HEK293 (cell line): ENCODE measurements at regions not wholly inside any gene's neighbourhood (a gene's known extent, or its start where the extent isn't known, plus 50 kb on each side); places are given as distances from the start of the nearest gene placed in this dataset.

Experiments
- CTCF ChIA-PET: fragments of 350-600 bp; formaldehyde crosslinking; extraction: SDS; loops from one replicate; lab custom pipeline; 2021; ENCODE audit warnings: antibody characterized with exemption; lab: Yijun Ruan, JAX
- POLR2A ChIA-PET: fragments of 300-600 bp; formaldehyde crosslinking; extraction: SDS; loops from one replicate; lab custom pipeline; 2020; ENCODE audit warnings: antibody characterized with exemption, inconsistent platforms; lab: Yijun Ruan, JAX
- H3K27ac ChIP-seq: fragments of 200-500 bp; sonication (Bioruptor generic); 2 replicates; pipeline ENCODE4 v1.5.1; 2014; ENCODE audit warnings: low read depth, low read length, control low read depth, inconsistent platforms; ENCODE audit errors: extremely low read depth
- H3K36me3 ChIP-seq, 2 experiments: fragments of 200-500 bp in 1 of 2; sonication (Bioruptor generic) in 1 of 2; 1 replicate in 1 of 2; 2 replicates in 1 of 2; pipeline ENCODE4 v1.5.1; 2014 to 2017; ENCODE audit warnings: inconsistent platforms in 2 of 2, low read length in 2 of 2; ENCODE audit not compliant: control insufficient read depth in 2 of 2, insufficient read depth in 1 of 2
- H3K4me1 ChIP-seq: fragments of 200-500 bp; sonication (Bioruptor generic); 2 replicates; pipeline ENCODE4 v1.5.1; 2014; ENCODE audit warnings: mild to moderate bottlenecking, low read length, inconsistent platforms; ENCODE audit not compliant: control insufficient read depth, insufficient read depth
- H3K4me3 ChIP-seq: 2 replicates; pipeline ENCODE4 v1.5.1; 2011; ENCODE audit warnings: low read depth, mild to moderate bottlenecking, control low read depth, low read length, moderate library complexity
- H3K9me3 ChIP-seq: fragments of 200-500 bp; sonication (Bioruptor generic); 2 replicates; pipeline ENCODE4 v1.5.1; 2014; ENCODE audit warnings: low read depth, low read length, inconsistent platforms; ENCODE audit not compliant: control insufficient read depth, insufficient read depth
- HOXD13 ChIP-seq: sonication (generic); formaldehyde crosslinking; IDR thresholded peaks from 2 replicates; pipeline ENCODE4 v1.8.0; 2022; ENCODE audit warnings: missing genetic modification reagents, borderline replicate concordance
- SALL2 ChIP-seq: fragments of 450-650 bp; formaldehyde crosslinking; IDR thresholded peaks from 2 replicates; pipeline ENCODE4 v1.5.0; 2017; ENCODE audit warnings: missing biosample characterization, mild to moderate bottlenecking, missing genetic modification characterization, borderline replicate concordance
- SP7 ChIP-seq: fragments of 450-650 bp; formaldehyde crosslinking; IDR thresholded peaks from 2 replicates; pipeline ENCODE4 v1.5.1; 2016; ENCODE audit warnings: missing biosample characterization, missing genetic modification characterization
- TCF7L2 ChIP-seq: IDR thresholded peaks from 2 replicates; pipeline ENCODE4 v1.6.1; 2011; ENCODE audit warnings: low read depth, mild to moderate bottlenecking, inconsistent platforms, low read length, moderate library complexity, borderline replicate concordance
- YY1 ChIP-seq: fragments of 450-650 bp; formaldehyde crosslinking; IDR thresholded peaks from 2 replicates; pipeline ENCODE4 v1.5.1; 2018; ENCODE audit warnings: missing biosample characterization, missing genetic modification characterization
- ZBTB6 ChIP-seq: fragments of 450-650 bp; formaldehyde crosslinking; IDR thresholded peaks from 2 replicates; pipeline ENCODE4 v1.5.1; 2017; ENCODE audit warnings: missing biosample characterization, missing genetic modification characterization
- ZNF155 ChIP-seq: fragments of 450-650 bp; formaldehyde crosslinking; IDR thresholded peaks from 2 replicates; pipeline ENCODE4 v1.5.1; 2016; ENCODE audit warnings: missing biosample characterization, missing genetic modification characterization
- ZNF169 ChIP-seq: fragments of 450-650 bp; formaldehyde crosslinking; IDR thresholded peaks from 2 replicates; pipeline ENCODE4 v1.5.1; 2016; ENCODE audit warnings: missing biosample characterization, missing genetic modification characterization
- ZNF211 ChIP-seq: fragments of 450-650 bp; formaldehyde crosslinking; IDR thresholded peaks from 2 replicates; pipeline ENCODE4 v1.5.1; 2016; ENCODE audit warnings: low read depth, missing biosample characterization, missing genetic modification characterization
- ZNF274 ChIP-seq, 2 experiments: fragments of 200-500 bp in 1 of 2; fragments of 450-650 bp in 1 of 2; sonication (Bioruptor generic) in 1 of 2; formaldehyde crosslinking in 1 of 2; IDR thresholded peaks; 2 replicates each; pipeline versions ENCODE4 v1.5.1 to v1.6.1; 2014 to 2016; ENCODE audit warnings: borderline replicate concordance in 1 of 2, inconsistent platforms in 1 of 2, low read length in 1 of 2, missing biosample characterization in 1 of 2, missing genetic modification characterization in 1 of 2
- ZNF292 ChIP-seq: fragments of 450-650 bp; formaldehyde crosslinking; IDR thresholded peaks from 2 replicates; pipeline ENCODE4 v1.5.1; 2016; ENCODE audit warnings: low read depth, missing biosample characterization, missing genetic modification characterization, borderline replicate concordance
- ZNF302 ChIP-seq: fragments of 450-650 bp; formaldehyde crosslinking; IDR thresholded peaks from 2 replicates; pipeline ENCODE4 v1.5.1; 2016; ENCODE audit warnings: missing biosample characterization, missing genetic modification characterization, low read depth
- ZNF394 ChIP-seq: fragments of 450-650 bp; formaldehyde crosslinking; IDR thresholded peaks from 2 replicates; pipeline ENCODE4 v1.5.1; 2016; ENCODE audit warnings: missing biosample characterization, missing genetic modification characterization, mild to moderate bottlenecking, moderate library complexity, borderline replicate concordance
- ZNF501 ChIP-seq: fragments of 450-650 bp; formaldehyde crosslinking; IDR thresholded peaks from 2 replicates; pipeline ENCODE4 v1.5.1; 2016; ENCODE audit warnings: missing biosample characterization, missing genetic modification characterization
- ZNF510 ChIP-seq: fragments of 450-650 bp; formaldehyde crosslinking; IDR thresholded peaks from 2 replicates; pipeline ENCODE4 v1.5.1; 2018; ENCODE audit warnings: mild to moderate bottlenecking, missing genetic modification characterization, missing biosample characterization; ENCODE audit not compliant: insufficient replicate concordance
- ZNF558 ChIP-seq: fragments of 450-650 bp; formaldehyde crosslinking; IDR thresholded peaks from 2 replicates; pipeline ENCODE4 v1.5.1; 2016; ENCODE audit warnings: missing biosample characterization, missing genetic modification characterization
- ZNF560 ChIP-seq: fragments of 450-650 bp; formaldehyde crosslinking; IDR thresholded peaks from 2 replicates; pipeline ENCODE4 v1.5.1; 2017; ENCODE audit warnings: missing biosample characterization, missing genetic modification characterization, borderline replicate concordance
- ZNF664 ChIP-seq: fragments of 450-650 bp; formaldehyde crosslinking; IDR thresholded peaks from 2 replicates; pipeline ENCODE4 v1.5.1; 2016; ENCODE audit warnings: missing biosample characterization, missing genetic modification characterization
- ZNF670 ChIP-seq: fragments of 450-650 bp; formaldehyde crosslinking; IDR thresholded peaks from 2 replicates; pipeline ENCODE4 v1.5.1; 2016; ENCODE audit warnings: missing biosample characterization, missing genetic modification characterization, low read depth
- ZSCAN30 ChIP-seq: fragments of 450-650 bp; IDR thresholded peaks from 2 replicates; pipeline ENCODE4 v1.5.1; 2018; ENCODE audit warnings: missing biosample characterization, mild to moderate bottlenecking, missing genetic modification characterization, moderate library complexity
- TF ChIP-seq, protein P1 (sequence below): fragments of 450-650 bp; formaldehyde crosslinking; IDR thresholded peaks from 2 replicates; pipeline ENCODE4 v1.5.1; 2016; ENCODE audit warnings: missing biosample characterization, missing genetic modification characterization
- TF ChIP-seq, protein P2 (sequence below): fragments of 450-650 bp; formaldehyde crosslinking; conservative IDR thresholded peaks from 2 replicates; pipeline ENCODE4 v1.5.1; 2016; ENCODE audit warnings: low read depth, missing biosample characterization, missing genetic modification characterization
- TF ChIP-seq, protein P3 (sequence below): fragments of 450-650 bp; formaldehyde crosslinking; IDR thresholded peaks from 2 replicates; pipeline ENCODE4 v1.5.1; 2016; ENCODE audit warnings: missing biosample characterization, missing genetic modification characterization, borderline replicate concordance

GRCh38 chrX:150199803-150200202, 163.3 kb upstream of the MAMLD1 start:
- no peaks in the 10 kb centered on the region for H3K36me3 ChIP-seq
- H3K9me3 ChIP-seq: no peaks in the 10 kb centered on the region
- no peak overlapping the region for H3K4me3 ChIP-seq
- CTCF ChIA-PET: interaction anchor here (1.1 to 2.1 kb wide), 3 partner anchors 9 to 53 kb away, joined by 3 to 8 read pairs (median 3); no protein-coding TSS in a partner anchor
- POLR2A ChIA-PET: interaction anchor here (1.2 to 1.8 kb wide), 2 partner anchors 15 to 163 kb away, joined by 4 to 7 read pairs; partner anchors contain the start of gene MAMLD1
- H3K4me1 ChIP-seq: peaks cover 5% of the 10 kb centered on the region; the same call in 1 of the 2 replicates
- TF ChIP-seq ZNF394 (tag by site-specific recombination) (no peak), ZNF501 (tag by site-specific recombination) (no peak), ZNF670 (tag by site-specific recombination) (no peak), HOXD13 (no peak), ZNF558 (tag by site-specific recombination) (no peak), ZNF169 (tag by site-specific recombination) (no peak), ZNF510 (no peak), ZNF302 (tag by site-specific recombination) (no peak), SALL2 (no peak), TCF7L2 (no peak), ZNF155 (tag by site-specific recombination) (no peak), ZNF292 (tag by site-specific recombination) (no peak), ZNF664 (tag by site-specific recombination) (no peak), ZNF274 (IDR thresholded peaks at IDR 0.05; ENCODE audit: low read length) (no peak), ZNF274 (tag by site-specific recombination; IDR thresholded peaks at IDR 0.05; ENCODE audit: borderline replicate concordance) (no peak), ZSCAN30 (tag by site-specific recombination) (no peak)
- TF ChIP-seq, protein P1, sequence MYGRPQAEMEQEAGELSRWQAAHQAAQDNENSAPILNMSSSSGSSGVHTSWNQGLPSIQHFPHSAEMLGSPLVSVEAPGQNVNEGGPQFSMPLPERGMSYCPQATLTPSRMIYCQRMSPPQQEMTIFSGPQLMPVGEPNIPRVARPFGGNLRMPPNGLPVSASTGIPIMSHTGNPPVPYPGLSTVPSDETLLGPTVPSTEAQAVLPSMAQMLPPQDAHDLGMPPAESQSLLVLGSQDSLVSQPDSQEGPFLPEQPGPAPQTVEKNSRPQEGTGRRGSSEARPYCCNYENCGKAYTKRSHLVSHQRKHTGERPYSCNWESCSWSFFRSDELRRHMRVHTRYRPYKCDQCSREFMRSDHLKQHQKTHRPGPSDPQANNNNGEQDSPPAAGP (tag by site-specific recombination): no peak
- TF ChIP-seq, protein P2, sequence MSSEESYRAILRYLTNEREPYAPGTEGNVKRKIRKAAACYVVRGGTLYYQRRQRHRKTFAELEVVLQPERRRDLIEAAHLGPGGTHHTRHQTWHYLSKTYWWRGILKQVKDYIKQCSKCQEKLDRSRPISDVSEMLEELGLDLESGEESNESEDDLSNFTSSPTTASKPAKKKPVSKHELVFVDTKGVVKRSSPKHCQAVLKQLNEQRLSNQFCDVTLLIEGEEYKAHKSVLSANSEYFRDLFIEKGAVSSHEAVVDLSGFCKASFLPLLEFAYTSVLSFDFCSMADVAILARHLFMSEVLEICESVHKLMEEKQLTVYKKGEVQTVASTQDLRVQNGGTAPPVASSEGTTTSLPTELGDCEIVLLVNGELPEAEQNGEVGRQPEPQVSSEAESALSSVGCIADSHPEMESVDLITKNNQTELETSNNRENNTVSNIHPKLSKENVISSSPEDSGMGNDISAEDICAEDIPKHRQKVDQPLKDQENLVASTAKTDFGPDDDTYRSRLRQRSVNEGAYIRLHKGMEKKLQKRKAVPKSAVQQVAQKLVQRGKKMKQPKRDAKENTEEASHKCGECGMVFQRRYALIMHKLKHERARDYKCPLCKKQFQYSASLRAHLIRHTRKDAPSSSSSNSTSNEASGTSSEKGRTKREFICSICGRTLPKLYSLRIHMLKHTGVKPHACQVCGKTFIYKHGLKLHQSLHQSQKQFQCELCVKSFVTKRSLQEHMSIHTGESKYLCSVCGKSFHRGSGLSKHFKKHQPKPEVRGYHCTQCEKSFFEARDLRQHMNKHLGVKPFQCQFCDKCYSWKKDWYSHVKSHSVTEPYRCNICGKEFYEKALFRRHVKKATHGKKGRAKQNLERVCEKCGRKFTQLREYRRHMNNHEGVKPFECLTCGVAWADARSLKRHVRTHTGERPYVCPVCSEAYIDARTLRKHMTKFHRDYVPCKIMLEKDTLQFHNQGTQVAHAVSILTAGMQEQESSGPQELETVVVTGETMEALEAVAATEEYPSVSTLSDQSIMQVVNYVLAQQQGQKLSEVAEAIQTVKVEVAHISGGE (tag by site-specific recombination): no peak
- H3K27ac ChIP-seq: no peak overlapping the region

- ChIA-PET CTCF (interaction anchor here (0.9 to 2.1 kb wide), 4 partner anchors 10 to 148 kb away, joined by 3 to 8 read pairs (median 3); no protein-coding TSS in a partner anchor), POLR2A (interaction anchor here (0.6 to 1.8 kb wide), 6 partner anchors 15 to 163 kb away, joined by 3 to 7 read pairs (median 3); partner anchors contain the start of gene MAMLD1)
- Histone ChIP-seq H3K4me1 (peaks cover 5% of the 10 kb centered on the region; the same call in 1 of the 2 replicates), H3K27ac (no peak overlapping the region), H3K36me3 (no peaks in the 10 kb centered on the region), H3K9me3 (no peaks in the 10 kb centered on the region), H3K4me3 (no peak overlapping the region)
- TF ChIP-seq, protein P1 (tag by site-specific recombination): no peak
- TF ChIP-seq ZBTB6 (no peak), ZNF211 (tag by site-specific recombination) (no peak), SP7 (tag by site-specific recombination) (no peak), ZNF560 (tag by site-specific recombination) (no peak), ZSCAN30 (tag by site-specific recombination) (no peak), YY1 (tag by site-specific recombination) (no peak), ZNF670 (tag by site-specific recombination) (no peak)
- TF ChIP-seq, protein P3, sequence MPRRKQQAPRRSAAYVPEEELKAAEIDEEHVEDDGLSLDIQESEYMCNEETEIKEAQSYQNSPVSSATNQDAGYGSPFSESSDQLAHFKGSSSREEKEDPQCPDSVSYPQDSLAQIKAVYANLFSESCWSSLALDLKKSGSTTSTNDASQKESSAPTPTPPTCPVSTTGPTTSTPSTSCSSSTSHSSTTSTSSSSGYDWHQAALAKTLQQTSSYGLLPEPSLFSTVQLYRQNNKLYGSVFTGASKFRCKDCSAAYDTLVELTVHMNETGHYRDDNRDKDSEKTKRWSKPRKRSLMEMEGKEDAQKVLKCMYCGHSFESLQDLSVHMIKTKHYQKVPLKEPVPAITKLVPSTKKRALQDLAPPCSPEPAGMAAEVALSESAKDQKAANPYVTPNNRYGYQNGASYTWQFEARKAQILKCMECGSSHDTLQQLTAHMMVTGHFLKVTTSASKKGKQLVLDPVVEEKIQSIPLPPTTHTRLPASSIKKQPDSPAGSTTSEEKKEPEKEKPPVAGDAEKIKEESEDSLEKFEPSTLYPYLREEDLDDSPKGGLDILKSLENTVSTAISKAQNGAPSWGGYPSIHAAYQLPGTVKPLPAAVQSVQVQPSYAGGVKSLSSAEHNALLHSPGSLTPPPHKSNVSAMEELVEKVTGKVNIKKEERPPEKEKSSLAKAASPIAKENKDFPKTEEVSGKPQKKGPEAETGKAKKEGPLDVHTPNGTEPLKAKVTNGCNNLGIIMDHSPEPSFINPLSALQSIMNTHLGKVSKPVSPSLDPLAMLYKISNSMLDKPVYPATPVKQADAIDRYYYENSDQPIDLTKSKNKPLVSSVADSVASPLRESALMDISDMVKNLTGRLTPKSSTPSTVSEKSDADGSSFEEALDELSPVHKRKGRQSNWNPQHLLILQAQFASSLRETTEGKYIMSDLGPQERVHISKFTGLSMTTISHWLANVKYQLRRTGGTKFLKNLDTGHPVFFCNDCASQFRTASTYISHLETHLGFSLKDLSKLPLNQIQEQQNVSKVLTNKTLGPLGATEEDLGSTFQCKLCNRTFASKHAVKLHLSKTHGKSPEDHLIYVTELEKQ (tag by site-specific recombination): no peak
Measured at GRCh38 chrX:150200361-150200760, 162.8 kb upstream of the MAMLD1 start.
